Osteocyte (in vitro differentiated cells): ENCODE measurements at regions not wholly inside any gene's neighbourhood (a gene's known extent, or its start where the extent isn't known, plus 50 kb on each side); places are given as distances from the start of the nearest gene placed in this dataset.
"Not testable (repeated sequence)": the region's sequence is repeated elsewhere in the genome, so short reads cannot be mapped to it uniquely, and the experiment has no call there.

Experiments
- DNase-seq: peaks from one replicate; pipeline ENCODE4 v3.0.0; 2021; ENCODE audit warnings: mixed read lengths; ENCODE audit not compliant: unreplicated experiment; ENCODE audit errors: extremely low spot score
- H3K27ac Mint-ChIP-seq: one replicate; pipeline ENCODE4 v1.8.0; 2021; ENCODE audit warnings: mild to moderate bottlenecking, mixed read lengths; ENCODE audit not compliant: unreplicated experiment
- H3K27me3 Mint-ChIP-seq: one replicate; pipeline ENCODE4 v1.8.0; 2021; ENCODE audit warnings: mixed read lengths; ENCODE audit not compliant: unreplicated experiment
- H3K36me3 Mint-ChIP-seq: one replicate; pipeline ENCODE4 v1.8.0; 2021; ENCODE audit warnings: mixed read lengths; ENCODE audit not compliant: unreplicated experiment
- H3K4me1 Mint-ChIP-seq: one replicate; pipeline ENCODE4 v1.8.0; 2021; ENCODE audit warnings: mixed read lengths; ENCODE audit not compliant: unreplicated experiment
- H3K4me3 Mint-ChIP-seq: one replicate; pipeline ENCODE4 v1.8.0; 2021; ENCODE audit warnings: mild to moderate bottlenecking, moderate library complexity, mixed read lengths; ENCODE audit not compliant: unreplicated experiment
- H3K9me3 Mint-ChIP-seq: one replicate; pipeline ENCODE4 v1.8.0; 2021; ENCODE audit warnings: mixed read lengths; ENCODE audit not compliant: unreplicated experiment
- TF ChIP-seq, protein P1 (sequence below): fragments of 200-600 bp; sonication (generic); IDR thresholded peaks from 2 replicates; pipeline ENCODE4 v1.5.0; 2021; ENCODE audit warnings: antibody characterized with exemption, mild to moderate bottlenecking, moderate library complexity

DNA sequence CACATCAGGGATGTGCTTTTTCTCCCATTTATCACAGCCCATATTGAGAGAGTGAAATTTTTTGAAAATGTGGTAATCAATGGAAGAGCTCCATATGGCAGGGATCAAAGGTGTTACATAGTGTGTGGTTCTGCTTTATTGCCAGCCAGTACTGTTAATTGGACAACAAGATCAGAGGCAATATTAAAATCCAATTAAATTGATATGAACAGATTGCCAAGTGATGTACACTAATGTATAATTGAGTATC, 338.9 kb downstream of the BCL11A start:
- DNase-seq = no peak
- Mint-ChIP-seq H3K27ac (no peak overlapping the region), H3K4me1 (no peaks in the 10 kb centered on the region), H3K4me3 (no peak overlapping the region), H3K9me3 (no peaks in the 10 kb centered on the region), H3K36me3 (no peaks in the 10 kb centered on the region), H3K27me3 (peaks cover 6% of the 10 kb centered on the region)
- TF ChIP-seq, protein P1, sequence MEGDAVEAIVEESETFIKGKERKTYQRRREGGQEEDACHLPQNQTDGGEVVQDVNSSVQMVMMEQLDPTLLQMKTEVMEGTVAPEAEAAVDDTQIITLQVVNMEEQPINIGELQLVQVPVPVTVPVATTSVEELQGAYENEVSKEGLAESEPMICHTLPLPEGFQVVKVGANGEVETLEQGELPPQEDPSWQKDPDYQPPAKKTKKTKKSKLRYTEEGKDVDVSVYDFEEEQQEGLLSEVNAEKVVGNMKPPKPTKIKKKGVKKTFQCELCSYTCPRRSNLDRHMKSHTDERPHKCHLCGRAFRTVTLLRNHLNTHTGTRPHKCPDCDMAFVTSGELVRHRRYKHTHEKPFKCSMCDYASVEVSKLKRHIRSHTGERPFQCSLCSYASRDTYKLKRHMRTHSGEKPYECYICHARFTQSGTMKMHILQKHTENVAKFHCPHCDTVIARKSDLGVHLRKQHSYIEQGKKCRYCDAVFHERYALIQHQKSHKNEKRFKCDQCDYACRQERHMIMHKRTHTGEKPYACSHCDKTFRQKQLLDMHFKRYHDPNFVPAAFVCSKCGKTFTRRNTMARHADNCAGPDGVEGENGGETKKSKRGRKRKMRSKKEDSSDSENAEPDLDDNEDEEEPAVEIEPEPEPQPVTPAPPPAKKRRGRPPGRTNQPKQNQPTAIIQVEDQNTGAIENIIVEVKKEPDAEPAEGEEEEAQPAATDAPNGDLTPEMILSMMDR = no peak

DNA sequence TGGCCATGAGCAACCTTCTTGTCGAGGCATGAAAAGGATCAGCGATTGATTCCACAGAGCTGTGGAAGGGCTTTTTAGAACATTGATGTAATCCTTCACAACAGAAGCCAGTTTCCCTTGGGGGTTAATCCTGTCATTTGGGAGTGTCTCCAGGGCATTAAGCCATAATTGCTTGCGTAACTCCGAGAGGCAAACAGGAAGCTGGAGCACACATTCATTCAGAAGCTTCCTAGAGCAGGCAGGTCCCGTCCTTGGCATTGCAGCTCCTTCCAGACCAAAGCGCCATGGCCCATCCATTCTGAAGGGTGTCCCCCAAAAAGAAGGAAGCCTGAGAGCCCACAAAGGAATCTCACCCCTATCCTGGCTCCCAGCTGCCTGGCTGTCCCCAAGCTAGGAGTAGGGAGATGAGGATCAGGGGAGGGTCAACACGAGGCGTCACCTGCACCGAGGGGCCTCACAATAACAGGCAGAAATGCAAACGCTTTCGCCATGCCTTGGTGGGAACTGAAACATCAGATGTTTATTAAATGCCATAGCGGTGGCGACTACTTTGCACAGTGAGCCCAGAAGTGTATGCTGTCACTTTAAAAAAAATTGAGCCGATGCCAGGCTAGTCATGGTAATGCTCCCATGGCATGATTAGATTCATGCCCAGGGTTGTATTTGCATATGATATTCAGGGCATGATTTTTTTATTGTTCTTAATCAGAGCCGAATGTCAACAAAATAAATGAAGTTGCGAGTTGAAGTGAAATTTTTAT, 339.4 kb downstream of the BCL11A start:
- no peak overlapping the region for H3K4me3 Mint-ChIP-seq
- DNase-seq = no peak
- H3K27me3 Mint-ChIP-seq = peaks cover 5% of the 10 kb centered on the region
- no peaks in the 10 kb centered on the region for H3K36me3 Mint-ChIP-seq
- H3K4me1 Mint-ChIP-seq = no peaks in the 10 kb centered on the region
- no peaks in the 10 kb centered on the region for H3K9me3 Mint-ChIP-seq
- TF ChIP-seq, protein P1 = no peak
- no peak overlapping the region for H3K27ac Mint-ChIP-seq

GRCh38 chr2:60212181-60212945, 341.1 kb downstream of the BCL11A start:
- TF ChIP-seq, protein P1 = no peak
- H3K9me3 Mint-ChIP-seq = no peaks in the 10 kb centered on the region
- no peaks in the 10 kb centered on the region for H3K36me3 Mint-ChIP-seq
- no peak overlapping the region for H3K27ac Mint-ChIP-seq
- H3K4me3 Mint-ChIP-seq = no peak overlapping the region
- H3K27me3 Mint-ChIP-seq = peaks cover 5% of the 10 kb centered on the region
- H3K4me1 Mint-ChIP-seq = no peaks in the 10 kb centered on the region
- no peak for DNase-seq

- H3K9me3 Mint-ChIP-seq = peaks cover 28% of the 10 kb centered on the region
- H3K27me3 Mint-ChIP-seq, H3K4me1 Mint-ChIP-seq, H3K27ac Mint-ChIP-seq, H3K36me3 Mint-ChIP-seq, DNase-seq, H3K4me3 Mint-ChIP-seq: not testable (repeated sequence)
Observed at GRCh38 chr2:60189006-60189405, 364.4 kb downstream of the BCL11A start.

DNA sequence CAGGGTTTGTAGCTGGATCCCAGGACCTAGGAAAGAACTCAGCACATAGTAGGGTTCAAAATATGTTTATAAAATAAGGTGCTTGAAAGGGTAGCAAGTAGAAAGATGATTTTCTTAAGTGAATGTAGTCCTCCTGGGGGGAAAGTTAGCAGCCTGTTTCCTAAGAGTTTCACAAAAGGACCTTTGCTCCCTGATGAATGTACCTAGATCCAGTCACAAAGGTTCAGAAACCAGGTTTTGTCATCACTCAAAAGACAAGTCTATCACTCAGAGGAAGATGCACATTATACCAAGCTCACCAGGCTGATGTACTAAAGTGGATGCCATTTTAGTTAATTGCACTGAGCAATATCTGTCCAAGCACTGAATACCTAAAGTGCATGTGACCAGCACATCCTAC, 378.2 kb downstream of the BCL11A start:
- TF ChIP-seq, protein P1 = no peak
- Mint-ChIP-seq H3K4me1 (no peaks in the 10 kb centered on the region), H3K27me3 (no peaks in the 10 kb centered on the region)

More for the DNA sequence above, 378.2 kb downstream of the BCL11A start:
- Mint-ChIP-seq H3K36me3 (no peaks in the 10 kb centered on the region), H3K9me3 (no peaks in the 10 kb centered on the region), H3K27ac (no peak overlapping the region), H3K4me3 (no peak overlapping the region)
- no peak for DNase-seq
